HCT116 (cell line): ENCODE measurements at regions not wholly inside any gene's neighbourhood (a gene's known extent, or its start where the extent isn't known, plus 50 kb on each side); places are given as distances from the start of the nearest gene placed in this dataset.

Experiments used
- ATAC-seq: fragments of 200-7000 bp; cut with Tn5 transposase; 2 replicates; pipeline ENCODE4 v1.9.1; 2020; ENCODE audit warnings: mild to moderate bottlenecking, moderate library complexity
- BruUV-seq: library from RNA; stranded (reverse); fragments of 400-500 nt; replicated peaks from 2 replicates; lab custom pipeline; 2021; lab: Mats Ljungman, UMichigan
- CTCF ChIA-PET: fragments of 300-600 bp; sonication (Branson Sonifier 250); formaldehyde crosslinking; loops from one replicate; lab custom pipeline; 2021; ENCODE audit warnings: antibody characterized with exemption; lab: Charles Lee
- POLR2A ChIA-PET: fragments of 300-600, 350-600 bp; sonication (Branson Sonifier 250); formaldehyde crosslinking; loops from one replicate; lab custom pipeline; 2021; ENCODE audit warnings: antibody characterized with exemption; lab: Charles Lee
- RAD21 ChIA-PET, 2 experiments: fragments of 300-600 bp; sonication (Branson Sonifier 250); formaldehyde crosslinking; loops; one replicate each; lab custom pipeline; 2023; ENCODE audit warnings: low total read pairs in 2 of 2; ENCODE audit not compliant: uncharacterized antibody in 2 of 2, unreplicated experiment in 2 of 2, low non-redundant PET in 1 of 2; lab: Charles Lee
- DNase-seq: peaks from one replicate; pipeline ENCODE4 v3.0.0-alpha.2; 2010; ENCODE audit warnings: low read depth, low spot score
- H2AFZ ChIP-seq: fragments of 200-600 bp; shearing (Covaris generic), sonication (generic); 2 replicates; pipeline ENCODE4 v1.6.1; 2017; ENCODE audit warnings: low read depth, mixed run types, mixed read lengths, antibody characterized with exemption, low read length; ENCODE audit not compliant: poor library complexity, severe bottlenecking
- H3K27ac ChIP-seq: 2 replicates; pipeline ENCODE4 v1.5.1; 2012; ENCODE audit warnings: low read depth, low read length
- H3K27me3 ChIP-seq: fragments of 200-600 bp; sonication (generic); 2 replicates; pipeline ENCODE4 v1.6.1; 2016; ENCODE audit warnings: mixed run types, low read length, mixed read lengths; ENCODE audit not compliant: insufficient read depth
- H3K36me3 ChIP-seq, 2 experiments: fragments of 200-500 bp in 1 of 2; fragments of 200-600 bp in 1 of 2; sonication (Bioruptor generic) in 1 of 2; sonication (generic) in 1 of 2; 2 replicates each; pipeline versions ENCODE4 v1.5.1 to v1.6.1; 2014 to 2016; ENCODE audit warnings: low read length in 2 of 2, inconsistent platforms in 1 of 2, mixed read lengths in 1 of 2, mixed run types in 1 of 2; ENCODE audit not compliant: insufficient read depth in 2 of 2, control insufficient read depth in 1 of 2
- H3K4me1 ChIP-seq, 2 experiments: fragments of 200-600 bp in 1 of 2; sonication (generic) in 1 of 2; 2 replicates each; pipeline versions ENCODE4 v1.5.1 to v1.6.1; 2012 to 2017; ENCODE audit warnings: low read length in 2 of 2, inconsistent platforms in 1 of 2, mild to moderate bottlenecking in 1 of 2, mixed read lengths in 1 of 2, mixed run types in 1 of 2, moderate library complexity in 1 of 2; ENCODE audit not compliant: insufficient read depth in 2 of 2, control insufficient read depth in 1 of 2
- H3K4me2 ChIP-seq: fragments of 200-600 bp; sonication (generic); 2 replicates; pipeline ENCODE4 v1.6.1; 2017; ENCODE audit warnings: mixed run types, low read length, mixed read lengths
- H3K4me3 ChIP-seq, 2 experiments: fragments of 200-600 bp in 1 of 2; sonication (generic) in 1 of 2; replicated peaks in 1 of 2; 2 replicates each; pipeline ENCODE4 v1.5.1; 2011 to 2016; ENCODE audit warnings: low read length in 2 of 2, control low read depth in 1 of 2, low read depth in 1 of 2, mild to moderate bottlenecking in 1 of 2, mixed read lengths in 1 of 2, mixed run types in 1 of 2
- H3K79me2 ChIP-seq: fragments of 200-600 bp; sonication (generic); 2 replicates; pipeline ENCODE4 v1.6.1; 2017; ENCODE audit warnings: mild to moderate bottlenecking, mixed run types, low read length, moderate library complexity, mixed read lengths; ENCODE audit not compliant: insufficient read depth
- H3K9ac ChIP-seq: fragments of 200-600 bp; sonication (generic); 2 replicates; pipeline ENCODE4 v1.6.1; 2016; ENCODE audit warnings: low read length, mixed read lengths
- H3K9me2 ChIP-seq: fragments of 200-600 bp; sonication (generic), shearing (Covaris generic); 2 replicates; pipeline ENCODE4 v1.6.1; 2017; ENCODE audit warnings: mixed run types, mild to moderate bottlenecking, moderate library complexity; ENCODE audit not compliant: insufficient read depth
- H3K9me3 ChIP-seq, 2 experiments: fragments of 200-500 bp in 1 of 2; fragments of 200-600 bp in 1 of 2; sonication (Bioruptor generic) in 1 of 2; sonication (generic) in 1 of 2; 2 replicates each; pipeline ENCODE4 v1.6.1; 2014 to 2017; ENCODE audit warnings: low read length in 2 of 2, mixed read lengths in 2 of 2, inconsistent platforms in 1 of 2, low read depth in 1 of 2, mild to moderate bottlenecking in 1 of 2, mixed run types in 1 of 2, moderate library complexity in 1 of 2; ENCODE audit not compliant: control insufficient read depth in 1 of 2, insufficient read depth in 1 of 2
- H4K20me1 ChIP-seq: fragments of 200-600 bp; sonication (generic), shearing (Covaris generic); 2 replicates; pipeline ENCODE4 v1.6.1; 2017; ENCODE audit warnings: mixed run types, mild to moderate bottlenecking, moderate library complexity; ENCODE audit not compliant: insufficient read depth
- CBX3 ChIP-seq: IDR thresholded peaks from 2 replicates; pipeline ENCODE4 v1.6.1; 2012; ENCODE audit warnings: low read depth
- CEBPB ChIP-seq: IDR thresholded peaks from 2 replicates; pipeline ENCODE4 v1.6.1; 2012; ENCODE audit warnings: low read depth
- CTCF ChIP-seq, 3 experiments: fragments of 200-600 bp in 1 of 3; sonication (generic) in 1 of 3; IDR thresholded peaks in 2 of 3; conservative IDR thresholded peaks in 1 of 3; 2 replicates each; pipeline ENCODE4 v1.5.1; 2012 to 2017; ENCODE audit warnings: low read depth in 2 of 3, low read length in 2 of 3, antibody characterized with exemption in 1 of 3, borderline replicate concordance in 1 of 3, control low read depth in 1 of 3, mild to moderate bottlenecking in 1 of 3, mixed read lengths in 1 of 3, mixed run types in 1 of 3, moderate library complexity in 1 of 3; ENCODE audit not compliant: insufficient read depth in 1 of 3
- EGR1 ChIP-seq: IDR thresholded peaks from 2 replicates; pipeline ENCODE4 v1.6.1; 2012; ENCODE audit warnings: low read depth
- EZH2 ChIP-seq: fragments of 200-600 bp; sonication (generic); IDR thresholded peaks from 2 replicates; pipeline ENCODE4 v1.6.1; 2017; ENCODE audit warnings: antibody characterized with exemption, mixed run types
- EZH2phosphoT487 ChIP-seq: fragments of 200-600 bp; IDR thresholded peaks from 2 replicates; pipeline ENCODE4 v1.6.1; 2018; ENCODE audit warnings: antibody characterized with exemption, borderline replicate concordance
- FOSL1 ChIP-seq: IDR thresholded peaks from 2 replicates; pipeline ENCODE4 v1.6.1; 2012; ENCODE audit warnings: low read depth
- JUND ChIP-seq: IDR thresholded peaks from 2 replicates; pipeline ENCODE4 v1.6.1; 2012
- MAX ChIP-seq: IDR thresholded peaks from 2 replicates; pipeline ENCODE4 v1.6.1; 2012
- POLR2A ChIP-seq: IDR thresholded peaks from 2 replicates; pipeline ENCODE4 v1.7.0; 2011; ENCODE audit warnings: borderline replicate concordance; ENCODE audit not compliant: insufficient read depth, insufficient read length; ENCODE audit errors: extremely low read depth
- POLR2AphosphoS5 ChIP-seq: IDR thresholded peaks from 2 replicates; pipeline ENCODE4 v1.6.1; 2011; ENCODE audit warnings: mild to moderate bottlenecking, low read depth, low read length, moderate library complexity
- SIN3A ChIP-seq: IDR thresholded peaks from 2 replicates; pipeline ENCODE4 v1.6.1; 2012; ENCODE audit warnings: low read depth
- SP1 ChIP-seq: IDR thresholded peaks from 2 replicates; pipeline ENCODE4 v1.6.1; 2012; ENCODE audit warnings: low read depth
- SRF ChIP-seq: IDR thresholded peaks from 2 replicates; pipeline ENCODE4 v1.6.1; 2012; ENCODE audit warnings: low read depth
- TCF7L2 ChIP-seq: IDR thresholded peaks from 2 replicates; pipeline ENCODE4 v1.7.0; 2011; ENCODE audit warnings: borderline replicate concordance, inconsistent platforms; ENCODE audit not compliant: insufficient read depth, insufficient read length; ENCODE audit errors: extremely low read depth
- YY1 ChIP-seq: IDR thresholded peaks from 2 replicates; pipeline ENCODE4 v1.6.1; 2011; ENCODE audit warnings: low read length, low read depth, moderate library complexity, mild to moderate bottlenecking; ENCODE audit not compliant: insufficient replicate concordance; ENCODE audit errors: extremely low read depth
- ZBTB33 ChIP-seq: IDR thresholded peaks from 2 replicates; pipeline ENCODE4 v1.6.1; 2011; ENCODE audit warnings: mild to moderate bottlenecking, low read length, moderate library complexity; ENCODE audit not compliant: insufficient replicate concordance; ENCODE audit errors: extremely low read depth
- ZFX ChIP-seq: fragments of 450-650 bp; IDR thresholded peaks from 2 replicates; pipeline ENCODE4 v1.6.1; 2017
- ZNF274 ChIP-seq: fragments of 200-500 bp; sonication (Bioruptor generic); IDR thresholded peaks from 2 replicates; pipeline ENCODE4 v1.6.1; 2014; ENCODE audit warnings: mild to moderate bottlenecking, low read depth, low read length, inconsistent platforms
- intact Hi-C: fragments of 100-400 bp; cut with micrococcal nuclease; formaldehyde crosslinking; loops from 2 replicates; pipeline ENCODE4 v1.10.0; 2022

GRCh38 chr5:6036006-6036405 is 342.3 kb downstream of the MED10 start:
- no peaks in the 10 kb centered on the region for H3K27me3 ChIP-seq
- DNase-seq (no peak), ATAC-seq (no peak)
- H3K9me2 ChIP-seq = no peaks in the 10 kb centered on the region
- H3K4me1 ChIP-seq = no peaks in the 10 kb centered on the region
- no peak overlapping the region for H3K27ac ChIP-seq
- ChIA-PET CTCF (no interaction called here), POLR2A (no interaction called here), RAD21 (no interaction called here)
- no peaks in the 10 kb centered on the region for H3K79me2 ChIP-seq
- no peak overlapping the region for H3K4me3 ChIP-seq
- H4K20me1 ChIP-seq = no peaks in the 10 kb centered on the region
- H3K4me2 ChIP-seq = no peak overlapping the region
- TF ChIP-seq YY1 = no peak
- no peak for TF ChIP-seq MAX
- no peak for TF ChIP-seq EZH2phosphoT487
- no peak for TF ChIP-seq EGR1
- TF ChIP-seq SP1 = no peak
- TF ChIP-seq ZNF274 = no peak
- TF ChIP-seq CTCF (IDR thresholded peaks at IDR 0.05 in 2 of 3, conservative IDR thresholded peaks at IDR 0.05 in 1 of 3; ENCODE audit: borderline replicate concordance in 1 of 3, insufficient read depth in 1 of 3, low read depth in 2 of 3, low read length in 2 of 3) = no peak
- TF ChIP-seq SRF = no peak
- TF ChIP-seq CBX3 = no peak
- no peak for TF ChIP-seq EZH2
- no peak for TF ChIP-seq ZFX
- no peak for TF ChIP-seq JUND
- no peak for TF ChIP-seq CEBPB
- no peak for TF ChIP-seq ZBTB33
- no peak for TF ChIP-seq TCF7L2
- no peak for TF ChIP-seq FOSL1
- no peak for TF ChIP-seq SIN3A
- no peak for TF ChIP-seq POLR2A
- TF ChIP-seq POLR2AphosphoS5 = no peak
- BruUV-seq = no TSS peak
- no peak overlapping the region for H2AFZ ChIP-seq
- H3K9me3 ChIP-seq = peaks cover 0 to 5% of the 10 kb centered on the region in 2 experiments; a peak in 1 of 4 replicates
- H3K36me3 ChIP-seq = no peaks in the 10 kb centered on the region
- intact Hi-C loops = no loop called here
- H3K9ac ChIP-seq = no peak overlapping the region
